ENCODE measurements at regions not wholly inside any gene's neighbourhood (a gene's known extent, or its start where the extent isn't known, plus 50 kb on each side); places are given as distances from the start of the nearest gene placed in this dataset.
"Not testable (repeated sequence)": the region's sequence is repeated elsewhere in the genome, so short reads cannot be mapped to it uniquely, and the experiment has no call there.

- DNase-seq (ENCODE audit: low spot score in 2 of 2): no peak
- Mint-ChIP-seq H3K27ac (no peak overlapping the region), H3K9me3 (peaks cover 2 to 7% of the 10 kb centered on the region in 2 donors), H3K36me3 (no peaks in the 10 kb centered on the region)
- ATAC-seq: no peak
Measured at GRCh38 chr5:84961193-84961592, 576.5 kb upstream of the EDIL3 start.

GRCh38 chr5:84961903-84962302 is 577.2 kb upstream of the EDIL3 start:
- no peak for DNase-seq (ENCODE audit: low spot score in 2 of 2)
- H3K36me3 Mint-ChIP-seq: no peaks in the 10 kb centered on the region
- no peak overlapping the region for H3K27ac Mint-ChIP-seq
- ATAC-seq: no peak
- peaks cover 5 to 7% of the 10 kb centered on the region in 2 donors for H3K9me3 Mint-ChIP-seq

GRCh38 chr5:84983093-84983492 is 598.4 kb upstream of the EDIL3 start:
- no peaks in the 10 kb centered on the region for H3K36me3 Mint-ChIP-seq
- no peak overlapping the region for H3K27ac Mint-ChIP-seq
- H3K9me3 Mint-ChIP-seq: peaks cover 0 to 3% of the 10 kb centered on the region in 2 donors
- DNase-seq (ENCODE audit: low spot score in 2 of 2) (no peak), ATAC-seq (no peak)

- Mint-ChIP-seq H3K9me3 (peaks cover 0 to 3% of the 10 kb centered on the region in 2 donors), H3K27ac (no peak overlapping the region), H3K36me3 (no peaks in the 10 kb centered on the region)
- ATAC-seq (no peak), DNase-seq (ENCODE audit: low spot score in 2 of 2) (no peak)
Measured at GRCh38 chr5:84985148-84985547, 600.5 kb upstream of the EDIL3 start.

GRCh38 chr5:84986688-84987087 is 602.0 kb upstream of the EDIL3 start:
- H3K36me3 Mint-ChIP-seq: no peaks in the 10 kb centered on the region
- H3K9me3 Mint-ChIP-seq: peaks cover 0 to 3% of the 10 kb centered on the region in 2 donors
- ATAC-seq (no peak), DNase-seq (ENCODE audit: low spot score in 2 of 2) (no peak)
- H3K27ac Mint-ChIP-seq: no peak overlapping the region

GRCh38 chr5:85000671-85001070 is 616.0 kb upstream of the EDIL3 start:
- Mint-ChIP-seq H3K27ac (no peak overlapping the region), H3K9me3 (peaks cover 7% of the 10 kb centered on the region in 2 donors), H3K36me3 (no peaks in the 10 kb centered on the region)
- no peak for DNase-seq (ENCODE audit: low spot score in 2 of 2)
- ATAC-seq: no peak

- not testable (repeated sequence) for H3K36me3 Mint-ChIP-seq; H3K27ac Mint-ChIP-seq; DNase-seq (ENCODE audit: low spot score in 2 of 2); ATAC-seq
- H3K9me3 Mint-ChIP-seq: peaks cover 7 to 11% of the 10 kb centered on the region in 2 donors
Measured at GRCh38 chr5:85002026-85002425, 617.3 kb upstream of the EDIL3 start.

GRCh38 chr5:85010014-85010562 is 625.4 kb upstream of the EDIL3 start:
- Mint-ChIP-seq H3K27ac (no peak overlapping the region), H3K36me3 (no peaks in the 10 kb centered on the region), H3K9me3 (peaks cover 6 to 9% of the 10 kb centered on the region in 2 donors)
- DNase-seq (ENCODE audit: low spot score in 2 of 2): no peak
- ATAC-seq: no peak

GRCh38 chr5:85017261-85017660 is 632.6 kb upstream of the EDIL3 start:
- peaks cover 7 to 22% of the 10 kb centered on the region in 2 donors for H3K9me3 Mint-ChIP-seq
- no peak for ATAC-seq
- no peak for DNase-seq (ENCODE audit: low spot score in 2 of 2)
- peaks cover 0 to 4% of the 10 kb centered on the region in 2 donors for H3K36me3 Mint-ChIP-seq
- no peak overlapping the region for H3K27ac Mint-ChIP-seq

- ATAC-seq: no peak
- H3K36me3 Mint-ChIP-seq: no peaks in the 10 kb centered on the region
- no peak overlapping the region for H3K27ac Mint-ChIP-seq
- no peak for DNase-seq (ENCODE audit: low spot score in 2 of 2)
- H3K9me3 Mint-ChIP-seq: peaks cover 9 to 15% of the 10 kb centered on the region in 2 donors
Measured at GRCh38 chr5:85030316-85031084, 645.8 kb upstream of the EDIL3 start.

- no peak overlapping the region for H3K27ac Mint-ChIP-seq
- DNase-seq (ENCODE audit: low spot score in 2 of 2) (no peak), ATAC-seq (no peak)
- H3K9me3 Mint-ChIP-seq: peaks cover 1 to 3% of the 10 kb centered on the region in 2 donors
- peaks cover 0 to 4% of the 10 kb centered on the region in 2 donors for H3K36me3 Mint-ChIP-seq
Measured at GRCh38 chr5:85049020-85049419, 664.3 kb upstream of the EDIL3 start.

GRCh38 chr5:85052826-85053225 is 668.1 kb upstream of the EDIL3 start:
- DNase-seq (ENCODE audit: low spot score in 2 of 2) (no peak), ATAC-seq (no peak)
- H3K9me3 Mint-ChIP-seq: no peaks in the 10 kb centered on the region
- peaks cover 0 to 4% of the 10 kb centered on the region in 2 donors for H3K36me3 Mint-ChIP-seq
- no peak overlapping the region for H3K27ac Mint-ChIP-seq

GRCh38 chr5:85069659-85070640 is 685.3 kb upstream of the EDIL3 start:
- Mint-ChIP-seq H3K36me3 (no peaks in the 10 kb centered on the region), H3K9me3 (no peaks in the 10 kb centered on the region), H3K27ac (no peak overlapping the region)
- ATAC-seq: no peak
- DNase-seq (ENCODE audit: low spot score in 2 of 2): no peak

GRCh38 chr5:85077581-85077980 is 692.9 kb upstream of the EDIL3 start:
- DNase-seq (ENCODE audit: low spot score in 2 of 2): no peak
- H3K27ac Mint-ChIP-seq: no peak overlapping the region
- H3K36me3 Mint-ChIP-seq: no peaks in the 10 kb centered on the region
- H3K9me3 Mint-ChIP-seq: peaks cover 0 to 4% of the 10 kb centered on the region in 2 donors
- no peak for ATAC-seq

GRCh38 chr5:85096421-85096820 is 711.7 kb upstream of the EDIL3 start:
- ATAC-seq: no peak
- H3K27ac Mint-ChIP-seq: no peak overlapping the region
- DNase-seq (ENCODE audit: low spot score in 2 of 2): no peak
- H3K9me3 Mint-ChIP-seq: peaks cover 13 to 14% of the 10 kb centered on the region in 2 donors
- peaks cover 0 to 5% of the 10 kb centered on the region in 2 donors for H3K36me3 Mint-ChIP-seq

- ATAC-seq (no peak), DNase-seq (ENCODE audit: low spot score in 2 of 2) (no peak)
- no peak overlapping the region for H3K27ac Mint-ChIP-seq
- H3K9me3 Mint-ChIP-seq: peaks cover 5 to 8% of the 10 kb centered on the region in 2 donors
- no peaks in the 10 kb centered on the region for H3K36me3 Mint-ChIP-seq
Measured at GRCh38 chr5:85108471-85108870, 723.8 kb upstream of the EDIL3 start.

- Mint-ChIP-seq H3K9me3 (peaks cover 5 to 8% of the 10 kb centered on the region in 2 donors), H3K36me3 (no peaks in the 10 kb centered on the region), H3K27ac (no peak overlapping the region)
- no peak for DNase-seq (ENCODE audit: low spot score in 2 of 2)
- ATAC-seq: no peak
Measured at GRCh38 chr5:85109616-85110015, 724.9 kb upstream of the EDIL3 start.

All from activated naive CD4-positive, alpha-beta T cell treated with anti-CD3 and anti-CD28 coated beads, Interleukin-2, amount 50 U/mL, for 72 hours (primary cell).